Breast epithelium (tissue), 3 donors: ENCODE measurements at regions not wholly inside any gene's neighbourhood (a gene's known extent, or its start where the extent isn't known, plus 50 kb on each side); places are given as distances from the start of the nearest gene placed in this dataset.

ENCODE experiments used
- CTCF ChIP-seq, 3 donors: fragments of 450-650 bp; IDR thresholded peaks; one replicate each; pipeline ENCODE4 v1.5.1; 2016 to 2017; ENCODE audit warnings: antibody characterized with exemption in 3 of 3, mild to moderate bottlenecking in 3 of 3, moderate library complexity in 3 of 3
- POLR2A ChIP-seq: fragments of 450-650 bp; IDR thresholded peaks from one replicate; pipeline ENCODE4 v1.6.1; 2016; ENCODE audit warnings: antibody characterized with exemption, mild to moderate bottlenecking, moderate library complexity
- POLR2AphosphoS5 ChIP-seq, 3 donors: sonication (generic); formaldehyde crosslinking; IDR thresholded peaks; one replicate each; pipeline ENCODE4 v1.6.1; 2017; ENCODE audit warnings: antibody characterized with exemption in 3 of 3

GRCh38 chr22:49364398-49364797, 463.3 kb downstream of the BRD1 start:
- TF ChIP-seq POLR2A (no peak), CTCF (IDR thresholded peaks at IDR 0.05) (no peak), POLR2AphosphoS5 (IDR thresholded peaks at IDR 0.05) (no peak)
